ENCODE measurements at regions not wholly inside any gene's neighbourhood (a gene's known extent, or its start where the extent isn't known, plus 50 kb on each side); places are given as distances from the start of the nearest gene placed in this dataset.

DNA sequence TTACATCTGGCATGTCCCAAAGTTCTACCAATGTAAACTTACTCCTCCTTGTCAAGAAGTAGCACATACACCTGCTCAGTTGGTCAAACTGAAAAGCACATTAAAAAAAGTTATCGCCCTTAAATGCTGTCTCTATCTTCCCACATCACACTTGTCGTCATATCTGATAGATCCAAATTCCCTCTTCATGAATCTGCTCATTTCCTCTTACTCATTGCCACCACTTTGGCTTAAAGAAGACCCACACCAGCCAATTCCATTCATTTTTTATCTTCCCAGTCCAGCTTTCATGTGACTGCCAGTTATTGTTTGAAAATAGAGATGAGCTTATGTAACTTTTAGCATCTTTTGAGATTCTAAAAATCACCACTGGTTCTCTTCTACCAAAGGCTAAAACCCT, 305.9 kb upstream of the MTNR1B start:
- TF ChIP-seq, protein P1, sequence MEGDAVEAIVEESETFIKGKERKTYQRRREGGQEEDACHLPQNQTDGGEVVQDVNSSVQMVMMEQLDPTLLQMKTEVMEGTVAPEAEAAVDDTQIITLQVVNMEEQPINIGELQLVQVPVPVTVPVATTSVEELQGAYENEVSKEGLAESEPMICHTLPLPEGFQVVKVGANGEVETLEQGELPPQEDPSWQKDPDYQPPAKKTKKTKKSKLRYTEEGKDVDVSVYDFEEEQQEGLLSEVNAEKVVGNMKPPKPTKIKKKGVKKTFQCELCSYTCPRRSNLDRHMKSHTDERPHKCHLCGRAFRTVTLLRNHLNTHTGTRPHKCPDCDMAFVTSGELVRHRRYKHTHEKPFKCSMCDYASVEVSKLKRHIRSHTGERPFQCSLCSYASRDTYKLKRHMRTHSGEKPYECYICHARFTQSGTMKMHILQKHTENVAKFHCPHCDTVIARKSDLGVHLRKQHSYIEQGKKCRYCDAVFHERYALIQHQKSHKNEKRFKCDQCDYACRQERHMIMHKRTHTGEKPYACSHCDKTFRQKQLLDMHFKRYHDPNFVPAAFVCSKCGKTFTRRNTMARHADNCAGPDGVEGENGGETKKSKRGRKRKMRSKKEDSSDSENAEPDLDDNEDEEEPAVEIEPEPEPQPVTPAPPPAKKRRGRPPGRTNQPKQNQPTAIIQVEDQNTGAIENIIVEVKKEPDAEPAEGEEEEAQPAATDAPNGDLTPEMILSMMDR (IDR thresholded peaks at IDR 0.05) = no peak
- no peak for TF ChIP-seq POLR2A (IDR thresholded peaks at IDR 0.05)

Measured in heart left ventricle (tissue), 13 donors.